ENCODE measurements at regions not wholly inside any gene's neighbourhood (a gene's known extent, or its start where the extent isn't known, plus 50 kb on each side); places are given as distances from the start of the nearest gene placed in this dataset.

GRCh38 chrY:13567186-13567585 lies 87.4 kb upstream of the UTY start:
- H2AFZ ChIP-seq (ENCODE audit: low read depth, low read length), result no peak overlapping the region
- no peak overlapping the region for H3K4me3 ChIP-seq (ENCODE audit: low read length)
- no peaks in the 10 kb centered on the region for H3K9me3 ChIP-seq (ENCODE audit: low read length)
- no peaks in the 10 kb centered on the region for H3F3A ChIP-seq (ENCODE audit: insufficient read depth, low read length, poor library complexity, severe bottlenecking)
- no peak overlapping the region for H3K4me2 ChIP-seq (ENCODE audit: low read length)
- H4K20me1 ChIP-seq (ENCODE audit: insufficient read depth), result no peaks in the 10 kb centered on the region
- TF ChIP-seq TAF1 (IDR thresholded peaks at IDR 0.05; ENCODE audit: low read depth) (no peak), REST (IDR thresholded peaks at IDR 0.05; ENCODE audit: borderline replicate concordance) (no peak), SMC3 (conservative IDR thresholded peaks at IDR 0.05; ENCODE audit: poor library complexity) (no peak), EZH2 (IDR thresholded peaks at IDR 0.05; ENCODE audit: borderline replicate concordance, insufficient read depth, low read length, poor library complexity, severe bottlenecking) (no peak), MXI1 (conservative IDR thresholded peaks at IDR 0.05; ENCODE audit: poor library complexity, severe bottlenecking) (no peak), EP300 (conservative IDR thresholded peaks at IDR 0.05; ENCODE audit: poor library complexity, severe bottlenecking) (no peak), CTCF (IDR thresholded peaks at IDR 0.05; ENCODE audit: poor library complexity, severe bottlenecking) (no peak)
- no peaks in the 10 kb centered on the region for H3K79me2 ChIP-seq (replicated peaks; ENCODE audit: insufficient read depth, low read length)
- no peaks in the 10 kb centered on the region for H3K36me3 ChIP-seq (ENCODE audit: insufficient read depth, low read length)
- no peaks in the 10 kb centered on the region for H3K9me2 ChIP-seq (ENCODE audit: insufficient read depth, low read length)
- H3K27me3 ChIP-seq (ENCODE audit: insufficient read depth, low read depth, low read length), result no peaks in the 10 kb centered on the region
- H3K9ac ChIP-seq (ENCODE audit: low read length), result no peak overlapping the region
- no peak overlapping the region for H3K27ac ChIP-seq (ENCODE audit: low read length)

- no peak overlapping the region for H3K9ac ChIP-seq (ENCODE audit: low read length)
- H3K9me2 ChIP-seq (ENCODE audit: insufficient read depth, low read length), result no peaks in the 10 kb centered on the region
- no peaks in the 10 kb centered on the region for H3K27me3 ChIP-seq (ENCODE audit: insufficient read depth, low read depth, low read length)
- no peaks in the 10 kb centered on the region for H4K20me1 ChIP-seq (ENCODE audit: insufficient read depth)
- H3F3A ChIP-seq (ENCODE audit: insufficient read depth, low read length, poor library complexity, severe bottlenecking), result no peaks in the 10 kb centered on the region
- H3K4me3 ChIP-seq (ENCODE audit: low read length), result no peak overlapping the region
- no peaks in the 10 kb centered on the region for H3K79me2 ChIP-seq (replicated peaks; ENCODE audit: insufficient read depth, low read length)
- no peaks in the 10 kb centered on the region for H3K36me3 ChIP-seq (ENCODE audit: insufficient read depth, low read length)
- no peak overlapping the region for H2AFZ ChIP-seq (ENCODE audit: low read depth, low read length)
- no peaks in the 10 kb centered on the region for H3K9me3 ChIP-seq (ENCODE audit: low read length)
- no peak for TF ChIP-seq SMC3 (conservative IDR thresholded peaks at IDR 0.05; ENCODE audit: poor library complexity)
- no peak for TF ChIP-seq REST (IDR thresholded peaks at IDR 0.05; ENCODE audit: borderline replicate concordance)
- TF ChIP-seq TAF1 (IDR thresholded peaks at IDR 0.05; ENCODE audit: low read depth), result no peak
- TF ChIP-seq POLR2AphosphoS5 (IDR thresholded peaks at IDR 0.05), result no peak
- TF ChIP-seq RAD21 (conservative IDR thresholded peaks at IDR 0.05), result no peak
- TF ChIP-seq MXI1 (conservative IDR thresholded peaks at IDR 0.05; ENCODE audit: poor library complexity, severe bottlenecking), result no peak
- TF ChIP-seq EZH2 (IDR thresholded peaks at IDR 0.05; ENCODE audit: borderline replicate concordance, insufficient read depth, low read length, poor library complexity, severe bottlenecking), result no peak
- no peak for TF ChIP-seq EP300 (conservative IDR thresholded peaks at IDR 0.05; ENCODE audit: poor library complexity, severe bottlenecking)
- TF ChIP-seq CTCF (IDR thresholded peaks at IDR 0.05; ENCODE audit: poor library complexity, severe bottlenecking), result no peak
- H3K27ac ChIP-seq (ENCODE audit: low read length), result no peak overlapping the region
- no peak overlapping the region for H3K4me2 ChIP-seq (ENCODE audit: low read length)
Observed at GRCh38 chrY:13554949-13555348, 75.1 kb upstream of the UTY start.
